MM.1S (cell line): ENCODE measurements at regions not wholly inside any gene's neighbourhood (a gene's known extent, or its start where the extent isn't known, plus 50 kb on each side); places are given as distances from the start of the nearest gene placed in this dataset.
A peak's percentile ranks its signal among the peaks of the same experiment; 100 is the strongest.

Source experiments
- DNase-seq: peaks from one replicate; pipeline ENCODE4 v3.0.0-alpha.2; 2015
- H2AFZ ChIP-seq: fragments of 300-600 bp; sonication (generic); 2 replicates; pipeline ENCODE4 v1.6.0; 2016; ENCODE audit warnings: antibody characterized with exemption, low read length
- H3F3A ChIP-seq: fragments of 300-600 bp; sonication (generic); 2 replicates; pipeline ENCODE4 v1.6.1; 2016; ENCODE audit warnings: mild to moderate bottlenecking, antibody characterized with exemption, low read length, moderate library complexity, mixed read lengths; ENCODE audit not compliant: insufficient read depth
- H3K27ac ChIP-seq: fragments of 300-600 bp; sonication (generic); 2 replicates; pipeline ENCODE4 v1.5.1; 2016; ENCODE audit warnings: mild to moderate bottlenecking, low read length
- H3K27me3 ChIP-seq: fragments of 300-600 bp; sonication (generic); replicated peaks from 2 replicates; pipeline ENCODE4 v1.6.0; 2016; ENCODE audit warnings: low read length; ENCODE audit not compliant: insufficient read depth
- H3K36me3 ChIP-seq: fragments of 300-600 bp; sonication (generic); replicated peaks from 2 replicates; pipeline ENCODE4 v1.6.1; 2016; ENCODE audit warnings: mild to moderate bottlenecking, low read length, mixed read lengths; ENCODE audit not compliant: insufficient read depth
- H3K4me1 ChIP-seq: fragments of 300-600 bp; sonication (generic); 2 replicates; pipeline ENCODE4 v1.6.1; 2016; ENCODE audit warnings: low read length, mixed read lengths
- H3K4me2 ChIP-seq: fragments of 300-600 bp; sonication (generic); 2 replicates; pipeline ENCODE4 v1.6.0; 2016; ENCODE audit warnings: low read depth, low read length
- H3K4me3 ChIP-seq: fragments of 300-600 bp; sonication (generic); 2 replicates; pipeline ENCODE4 v1.5.1; 2016; ENCODE audit warnings: low read length, mixed read lengths
- H3K79me2 ChIP-seq: fragments of 300-600 bp; sonication (generic); 2 replicates; pipeline ENCODE4 v1.6.1; 2016; ENCODE audit warnings: mixed run types, low read length, mixed read lengths
- H3K9ac ChIP-seq: fragments of 300-600 bp; sonication (generic); 2 replicates; pipeline ENCODE4 v1.6.1; 2016; ENCODE audit warnings: low read length, mixed read lengths
- H3K9me2 ChIP-seq: fragments of 300-600 bp; sonication (generic); replicated peaks from 2 replicates; pipeline ENCODE4 v1.6.1; 2016; ENCODE audit warnings: mild to moderate bottlenecking, low read length, mixed read lengths; ENCODE audit not compliant: insufficient read depth
- H3K9me3 ChIP-seq: fragments of 300-600 bp; sonication (generic); replicated peaks from 2 replicates; pipeline ENCODE4 v1.6.1; 2016; ENCODE audit warnings: mild to moderate bottlenecking, low read length, mixed read lengths; ENCODE audit not compliant: insufficient read depth
- H4K20me1 ChIP-seq: fragments of 300-600 bp; sonication (generic); 2 replicates; pipeline ENCODE4 v1.6.1; 2016; ENCODE audit warnings: mild to moderate bottlenecking, low read length, moderate library complexity, mixed read lengths; ENCODE audit not compliant: insufficient read depth
- CTCF ChIP-seq: fragments of 300-600 bp; sonication (generic); IDR thresholded peaks from 2 replicates; pipeline ENCODE4 v1.5.1; 2016; ENCODE audit warnings: antibody characterized with exemption, low read length, mixed read lengths
- EZH2 ChIP-seq: fragments of 300-600 bp; sonication (generic); optimal IDR thresholded peaks from 2 replicates; pipeline ENCODE3; 2017; ENCODE audit warnings: low read depth, mild to moderate bottlenecking, antibody characterized with exemption, low read length, mixed read lengths
- EZH2phosphoT487 ChIP-seq: fragments of 300-600 bp; sonication (generic); IDR thresholded peaks from 2 replicates; pipeline ENCODE4 v1.6.1; 2018; ENCODE audit warnings: antibody characterized with exemption, low read length

DNA sequence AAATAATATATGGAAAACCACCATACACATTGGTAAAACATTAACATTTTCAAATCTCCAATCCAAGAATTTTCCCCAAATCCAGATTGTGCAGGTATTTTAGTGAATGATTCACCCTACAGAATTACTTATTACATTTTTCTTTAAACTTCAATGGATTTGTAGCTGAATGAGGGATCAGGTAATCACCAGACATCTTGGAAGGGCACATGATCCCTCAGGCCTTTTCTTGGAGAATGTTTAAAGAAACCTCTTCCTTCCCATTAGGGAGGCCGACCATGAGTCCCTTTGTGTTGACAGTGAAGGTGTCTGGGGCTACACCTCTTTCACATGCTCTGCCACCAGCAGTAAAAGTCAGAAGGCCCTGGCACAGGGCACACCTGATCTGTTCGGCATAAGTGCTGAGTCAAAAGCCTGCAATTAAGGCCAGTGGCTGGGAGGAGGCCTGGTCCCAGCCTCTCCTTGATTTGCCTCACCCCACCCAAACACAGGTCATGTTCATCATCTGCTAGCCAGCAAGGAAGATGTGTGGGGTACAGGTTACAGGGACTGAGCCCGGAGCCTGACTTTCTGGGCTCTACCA, 207.7 kb downstream of the SNX10 start:
- Histone ChIP-seq H2AFZ (no peak overlapping the region), H3K36me3 (no peaks in the 10 kb centered on the region), H3K9me3 (no peaks in the 10 kb centered on the region), H3K79me2 (no peaks in the 10 kb centered on the region), H3K4me3 (no peak overlapping the region), H3K9me2 (no peaks in the 10 kb centered on the region), H3K27me3 (no peaks in the 10 kb centered on the region), H4K20me1 (no peaks in the 10 kb centered on the region), H3K9ac (no peak overlapping the region), H3K27ac (no peak overlapping the region), H3K4me1 (no peaks in the 10 kb centered on the region), H3K4me2 (no peak overlapping the region), H3F3A (no peaks in the 10 kb centered on the region)
- TF ChIP-seq CTCF (no peak), EZH2phosphoT487 (no peak), EZH2 (no peak)
- no peak for DNase-seq

GRCh38 chr7:26500749-26501352, 209.2 kb downstream of the SNX10 start:
- DNase-seq: peak; percentile 51
- no peak overlapping the region for H3K27ac ChIP-seq
- H2AFZ ChIP-seq: no peak overlapping the region
- H3K4me1 ChIP-seq: no peaks in the 10 kb centered on the region
- TF ChIP-seq EZH2phosphoT487: no peak
- TF ChIP-seq CTCF: peak; percentile 68
- H3K27me3 ChIP-seq: no peaks in the 10 kb centered on the region
- H3K79me2 ChIP-seq: no peaks in the 10 kb centered on the region
- H3F3A ChIP-seq: no peaks in the 10 kb centered on the region
- no peaks in the 10 kb centered on the region for H3K36me3 ChIP-seq
- no peak overlapping the region for H3K9ac ChIP-seq
- H3K4me2 ChIP-seq: no peak overlapping the region
- no peaks in the 10 kb centered on the region for H3K9me2 ChIP-seq
- H3K4me3 ChIP-seq: no peak overlapping the region
- H4K20me1 ChIP-seq: no peaks in the 10 kb centered on the region
- no peaks in the 10 kb centered on the region for H3K9me3 ChIP-seq

- Histone ChIP-seq H3K4me1 (no peaks in the 10 kb centered on the region), H3K4me2 (no peak overlapping the region), H3K9me2 (no peaks in the 10 kb centered on the region), H3K79me2 (no peaks in the 10 kb centered on the region), H3K9me3 (no peaks in the 10 kb centered on the region), H3K27ac (no peak overlapping the region), H3K9ac (no peak overlapping the region), H3K36me3 (no peaks in the 10 kb centered on the region), H3K27me3 (no peaks in the 10 kb centered on the region), H3K4me3 (no peak overlapping the region), H3F3A (no peaks in the 10 kb centered on the region), H2AFZ (no peak overlapping the region), H4K20me1 (no peaks in the 10 kb centered on the region)
- no peak for DNase-seq
- TF ChIP-seq EZH2phosphoT487 (no peak), CTCF (no peak), EZH2 (no peak)
Measured at GRCh38 chr7:26504411-26505120, 212.9 kb downstream of the SNX10 start.
